Esophagus muscularis mucosa (tissue), 4 donors: ENCODE measurements at regions not wholly inside any gene's neighbourhood (a gene's known extent, or its start where the extent isn't known, plus 50 kb on each side); places are given as distances from the start of the nearest gene placed in this dataset.
A peak's percentile ranks its signal among the peaks of the same experiment; 100 is the strongest.

Experiments
- DNase-seq: peaks from one replicate; pipeline ENCODE4 v3.0.0-alpha.2; 2017; ENCODE audit errors: extremely low spot score
- H3K27ac ChIP-seq, 4 donors: fragments of 200-600 bp; sonication (generic); replicated peaks in 1 of 4; 1 replicate in 3 of 4; 2 replicates in 1 of 4; pipeline ENCODE4 v1.5.1; 2016 to 2019; ENCODE audit warnings: mild to moderate bottlenecking in 1 of 4
- H3K27me3 ChIP-seq, 4 donors: fragments of 200-600 bp; sonication (generic); one replicate each; pipeline versions ENCODE4 v1.5.1 to v1.6.0; 2016 to 2019
- H3K36me3 ChIP-seq, 4 donors: fragments of 200-600 bp; sonication (generic); one replicate each; pipeline ENCODE4 v1.5.1; 2016 to 2019
- H3K4me1 ChIP-seq, 4 donors: fragments of 200-600 bp; sonication (generic); one replicate each; pipeline ENCODE4 v1.5.1; 2016 to 2019
- H3K4me3 ChIP-seq, 4 donors: fragments of 200-600 bp; sonication (generic); 1 replicate in 2 of 4; 2 replicates in 2 of 4; pipeline ENCODE4 v1.5.1; 2016 to 2019; ENCODE audit warnings: mild to moderate bottlenecking in 4 of 4, moderate library complexity in 1 of 4
- H3K9me3 ChIP-seq, 4 donors: fragments of 200-600 bp; sonication (generic); 1 replicate in 3 of 4; 2 replicates in 1 of 4; pipeline ENCODE4 v1.5.1; 2016 to 2019
- EP300 ChIP-seq: sonication (generic); formaldehyde crosslinking; IDR thresholded peaks from one replicate; pipeline ENCODE4 v1.6.1; 2017; ENCODE audit warnings: antibody characterized with exemption
- POLR2A ChIP-seq: fragments of 450-650 bp; IDR thresholded peaks from one replicate; pipeline ENCODE4 v1.6.1; 2017; ENCODE audit warnings: antibody characterized with exemption, moderate library complexity, mild to moderate bottlenecking, low read depth
- POLR2AphosphoS5 ChIP-seq, 2 donors: sonication (generic); formaldehyde crosslinking; IDR thresholded peaks; one replicate each; pipeline ENCODE4 v1.6.1; 2017; ENCODE audit warnings: antibody characterized with exemption in 2 of 2
- WGBS: methylation state at CpG from one replicate; pipeline ENCODE4 v1.1.5; 2018; 5-methylcytosine and 5-hydroxymethylcytosine counted together
- intact Hi-C: fragments of 100-400 bp; cut with DNase I; formaldehyde crosslinking; loops from one replicate; pipeline ENCODE4 v1.15.1; 2023
- TF ChIP-seq, protein P1 (sequence below), 3 experiments: fragments of 200-600 bp in 2 of 3; fragments of 450-650 bp in 1 of 3; sonication (generic) in 2 of 3; IDR thresholded peaks; one replicate each; pipeline ENCODE4 v1.5.1; 2017 to 2019; ENCODE audit warnings: antibody characterized with exemption in 3 of 3, mild to moderate bottlenecking in 2 of 3, moderate library complexity in 1 of 3

DNA sequence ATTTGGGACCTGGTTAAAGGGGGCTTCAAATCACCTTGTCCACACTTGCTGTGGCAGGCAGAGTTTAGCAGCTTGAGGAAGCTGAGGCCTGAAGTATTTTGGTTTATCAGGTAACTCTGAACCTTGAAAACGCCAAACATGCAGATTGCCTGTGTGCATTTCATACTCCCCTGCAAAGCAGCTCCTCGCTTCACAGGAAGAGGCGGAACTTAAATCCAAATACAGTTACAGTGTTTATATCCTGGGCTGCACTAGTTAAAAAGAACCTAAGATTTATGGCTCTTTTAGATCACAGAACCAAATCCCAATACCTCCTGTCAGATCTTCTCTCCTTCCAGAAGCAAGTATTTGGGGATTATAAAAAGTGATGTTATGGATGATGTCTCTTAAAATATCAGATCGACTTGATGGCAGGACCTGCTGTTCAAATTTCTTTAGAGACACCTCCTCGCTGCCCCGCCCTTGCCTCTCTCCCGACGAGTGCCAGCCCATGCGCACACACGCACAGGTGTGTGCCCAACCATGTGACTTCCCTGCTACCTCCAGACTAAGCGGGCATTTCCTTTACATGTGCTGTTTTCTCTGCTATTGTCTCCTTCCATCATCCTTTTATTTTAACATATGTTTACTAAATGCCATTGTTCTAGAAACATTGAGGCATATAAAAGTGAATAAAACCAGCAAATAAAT lies 224.6 kb upstream of the FOXQ1 start:
- H3K9me3 ChIP-seq, result no peaks in the 10 kb centered on the region
- peaks cover 0 to 6% (median 6%) of the 10 kb centered on the region in 4 donors for H3K4me1 ChIP-seq
- H3K4me3 ChIP-seq, result no peak overlapping the region
- no peaks in the 10 kb centered on the region for H3K36me3 ChIP-seq
- no peak for DNase-seq
- no peak overlapping the region for H3K27ac ChIP-seq
- TF ChIP-seq POLR2AphosphoS5 (IDR thresholded peaks at IDR 0.05) (no peak), EP300 (no peak), POLR2A (no peak)
- TF ChIP-seq, protein P1, sequence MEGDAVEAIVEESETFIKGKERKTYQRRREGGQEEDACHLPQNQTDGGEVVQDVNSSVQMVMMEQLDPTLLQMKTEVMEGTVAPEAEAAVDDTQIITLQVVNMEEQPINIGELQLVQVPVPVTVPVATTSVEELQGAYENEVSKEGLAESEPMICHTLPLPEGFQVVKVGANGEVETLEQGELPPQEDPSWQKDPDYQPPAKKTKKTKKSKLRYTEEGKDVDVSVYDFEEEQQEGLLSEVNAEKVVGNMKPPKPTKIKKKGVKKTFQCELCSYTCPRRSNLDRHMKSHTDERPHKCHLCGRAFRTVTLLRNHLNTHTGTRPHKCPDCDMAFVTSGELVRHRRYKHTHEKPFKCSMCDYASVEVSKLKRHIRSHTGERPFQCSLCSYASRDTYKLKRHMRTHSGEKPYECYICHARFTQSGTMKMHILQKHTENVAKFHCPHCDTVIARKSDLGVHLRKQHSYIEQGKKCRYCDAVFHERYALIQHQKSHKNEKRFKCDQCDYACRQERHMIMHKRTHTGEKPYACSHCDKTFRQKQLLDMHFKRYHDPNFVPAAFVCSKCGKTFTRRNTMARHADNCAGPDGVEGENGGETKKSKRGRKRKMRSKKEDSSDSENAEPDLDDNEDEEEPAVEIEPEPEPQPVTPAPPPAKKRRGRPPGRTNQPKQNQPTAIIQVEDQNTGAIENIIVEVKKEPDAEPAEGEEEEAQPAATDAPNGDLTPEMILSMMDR (IDR thresholded peaks at IDR 0.05), result no peak
- no peaks in the 10 kb centered on the region for H3K27me3 ChIP-seq
- 64% methylated on average over 11 of the region's 11 CpGs for WGBS
- intact Hi-C loops, result no loop called here

DNA sequence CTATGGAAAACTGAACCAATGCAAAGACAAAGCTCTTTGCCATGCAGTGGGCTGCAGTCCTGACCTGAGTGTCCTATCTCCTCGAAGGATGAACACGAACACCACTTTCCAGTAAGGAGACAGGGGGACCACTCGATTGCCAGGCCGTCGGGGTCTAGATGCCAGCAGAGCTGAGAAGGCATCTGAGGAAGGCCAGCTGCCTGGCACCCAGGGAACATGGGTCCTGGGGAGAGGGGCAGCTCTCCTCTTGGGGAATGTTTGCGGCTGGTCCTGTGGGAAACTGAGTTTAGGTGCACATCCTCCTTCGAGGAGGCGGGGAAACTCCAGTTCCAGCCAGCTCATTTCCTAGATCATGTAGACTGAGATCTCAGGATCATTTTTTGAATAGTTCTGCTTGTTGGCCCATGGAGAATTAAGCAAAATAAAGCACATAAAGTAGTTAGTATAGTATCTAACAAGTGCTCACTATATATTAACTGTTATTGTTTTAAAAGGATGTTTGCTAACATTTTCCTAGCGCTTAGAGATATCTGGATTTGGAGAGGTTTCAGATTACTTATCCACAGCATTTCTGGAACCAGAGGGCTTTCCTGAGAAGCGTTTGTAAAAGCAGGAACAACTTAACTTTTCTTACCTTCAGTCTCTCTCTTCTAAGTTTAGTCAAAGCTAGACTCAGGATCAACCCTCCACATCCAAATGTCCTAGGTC lies 225.3 kb upstream of the FOXQ1 start:
- no peak for TF ChIP-seq POLR2A
- no peak for TF ChIP-seq POLR2AphosphoS5 (IDR thresholded peaks at IDR 0.05)
- TF ChIP-seq, protein P1 (IDR thresholded peaks at IDR 0.05), result no peak
- Histone ChIP-seq H3K36me3 (no peaks in the 10 kb centered on the region), H3K4me3 (no peak overlapping the region), H3K27ac (no peak overlapping the region), H3K27me3 (no peaks in the 10 kb centered on the region), H3K4me1 (peaks cover 0 to 13% (median 11%) of the 10 kb centered on the region in 4 donors), H3K9me3 (no peaks in the 10 kb centered on the region)
- DNase-seq, result no peak
- 84% methylated on average over 7 of the region's 10 CpGs for WGBS
- intact Hi-C loops, result no loop called here

DNA sequence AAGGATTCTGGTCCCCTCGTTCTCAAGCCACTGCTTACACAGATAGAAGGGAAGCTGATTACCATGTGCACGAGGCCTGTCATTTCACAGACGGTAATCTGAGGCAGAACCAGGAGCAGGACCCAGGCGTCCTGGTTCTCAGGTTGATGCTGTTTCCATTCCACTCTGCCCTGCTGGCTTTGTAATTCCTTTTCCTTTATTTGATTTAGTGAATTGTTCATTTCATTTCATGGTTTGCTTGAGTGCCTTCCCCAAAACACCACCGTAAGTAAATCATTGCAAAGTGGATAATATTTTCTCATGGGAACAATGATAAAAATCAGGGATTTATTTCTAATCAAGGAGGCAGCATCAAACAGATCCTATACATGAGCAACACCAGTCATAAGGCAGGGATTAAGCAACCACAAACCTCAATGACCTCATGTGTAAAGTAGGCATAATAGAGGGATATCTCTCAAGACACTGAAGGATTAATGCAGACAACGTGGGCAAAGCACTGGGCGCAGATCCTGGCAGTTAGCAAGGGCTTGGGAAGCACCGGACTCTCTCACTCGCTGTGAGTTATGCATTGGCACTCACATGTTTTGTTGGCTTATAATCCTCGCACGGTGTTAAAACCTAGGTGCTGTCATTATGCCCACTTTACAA lies 229.5 kb upstream of the FOXQ1 start:
- Histone ChIP-seq H3K36me3 (no peaks in the 10 kb centered on the region), H3K27me3 (no peaks in the 10 kb centered on the region), H3K27ac (peak overlapping the region in 1 of 4 donors; percentile 1), H3K9me3 (no peaks in the 10 kb centered on the region), H3K4me1 (peaks cover 0 to 19% (median 14%) of the 10 kb centered on the region in 4 donors), H3K4me3 (no peak overlapping the region)
- 61% methylated on average over 11 of the region's 11 CpGs for WGBS
- no peak for TF ChIP-seq EP300
- TF ChIP-seq, protein P1 (IDR thresholded peaks at IDR 0.05), result no peak
- no peak for TF ChIP-seq POLR2AphosphoS5 (IDR thresholded peaks at IDR 0.05)
- no peak for TF ChIP-seq POLR2A
- no peak for DNase-seq
- intact Hi-C loops, result no loop called here

DNA sequence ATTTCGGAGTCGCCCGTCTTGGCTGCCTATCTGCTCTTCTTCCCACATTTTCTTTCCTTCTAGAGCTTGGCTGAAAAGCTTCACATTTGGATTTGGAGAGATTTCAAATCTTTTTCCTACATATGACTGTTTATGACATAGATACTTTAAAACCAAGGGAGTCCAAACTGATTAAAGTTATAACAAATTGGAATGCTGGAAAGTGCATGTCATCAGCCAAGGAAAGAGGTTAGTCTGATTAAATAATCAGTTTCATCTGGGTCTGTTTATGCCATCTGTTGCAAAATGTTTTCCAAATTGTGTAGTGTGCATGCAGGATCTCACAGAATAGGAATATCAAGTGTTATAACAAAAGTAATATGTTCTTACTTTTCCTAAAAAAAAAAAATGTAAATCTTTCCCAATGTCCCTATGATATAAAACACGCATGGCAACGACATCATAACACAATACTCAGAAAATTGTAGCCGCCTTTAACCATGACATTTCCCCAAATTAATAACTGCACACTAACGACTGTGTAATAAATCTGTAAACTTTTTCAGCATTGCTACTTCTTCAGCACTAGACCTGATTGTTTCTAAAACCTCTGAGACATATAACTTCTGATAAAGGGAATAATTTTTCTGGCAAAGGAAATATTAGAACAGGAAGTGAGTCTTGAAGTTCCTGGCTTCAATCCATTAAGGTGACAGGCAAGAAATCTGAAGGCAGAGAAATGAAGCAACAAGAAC lies 230.2 kb upstream of the FOXQ1 start:
- 35% methylated on average over 7 of the region's 7 CpGs for WGBS
- Histone ChIP-seq H3K27ac (peak overlapping the region in 1 of 4 donors; percentile 1), H3K4me3 (no peak overlapping the region), H3K27me3 (no peaks in the 10 kb centered on the region), H3K9me3 (no peaks in the 10 kb centered on the region), H3K36me3 (no peaks in the 10 kb centered on the region), H3K4me1 (peaks cover 0 to 20% (median 14%) of the 10 kb centered on the region in 4 donors)
- no peak for TF ChIP-seq EP300
- TF ChIP-seq, protein P1 (IDR thresholded peaks at IDR 0.05), result no peak
- TF ChIP-seq POLR2AphosphoS5 (IDR thresholded peaks at IDR 0.05), result no peak
- intact Hi-C loops, result no loop called here
- DNase-seq, result no peak
